IMR-90 (cell line): ENCODE measurements at regions not wholly inside any gene's neighbourhood (a gene's known extent, or its start where the extent isn't known, plus 50 kb on each side); places are given as distances from the start of the nearest gene placed in this dataset.

ENCODE experiments used
- FOS ChIP-seq: fragments of 150-350 bp; IDR thresholded peaks from 2 replicates; pipeline ENCODE4 v1.6.1; 2016; ENCODE audit warnings: low read depth, low read length
- MXI1 ChIP-seq: IDR thresholded peaks from 2 replicates; pipeline ENCODE4 v1.6.1; 2012; ENCODE audit warnings: low read depth, mild to moderate bottlenecking, low read length, moderate library complexity, borderline replicate concordance
- POLR2A ChIP-seq: IDR thresholded peaks from 2 replicates; pipeline ENCODE4 v1.6.1; 2012; ENCODE audit warnings: mild to moderate bottlenecking, low read depth, low read length
- TF ChIP-seq, protein P1 (sequence below): conservative IDR thresholded peaks from 2 replicates; pipeline ENCODE4 v1.5.1; 2012; ENCODE audit warnings: mild to moderate bottlenecking, low read depth, low read length, improper control_type of control experiment
- TF ChIP-seq, protein P2 (sequence below): fragments of 150-350 bp; IDR thresholded peaks from 2 replicates; pipeline ENCODE4 v1.6.1; 2016; ENCODE audit warnings: low read depth, mild to moderate bottlenecking, low read length, moderate library complexity, borderline replicate concordance

DNA sequence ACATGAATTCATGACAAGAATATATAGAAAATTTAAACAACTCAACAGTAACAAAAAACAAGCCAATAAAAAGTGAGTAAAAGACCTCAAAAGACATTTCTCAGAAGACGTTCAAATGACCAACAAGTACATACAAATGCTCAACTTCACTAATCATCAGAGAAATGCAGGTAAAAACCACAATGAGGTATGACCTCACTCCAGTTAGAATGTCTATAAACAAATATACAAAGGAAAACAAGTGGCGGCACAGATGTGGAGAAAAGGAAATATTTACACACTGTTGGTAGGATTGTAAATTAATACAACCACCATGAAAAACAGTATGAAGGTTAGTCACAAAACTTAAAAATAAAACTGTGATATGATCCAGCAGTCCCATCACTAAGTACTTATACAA, 1033.1 kb downstream of the RAPGEF2 start:
- TF ChIP-seq, protein P1, sequence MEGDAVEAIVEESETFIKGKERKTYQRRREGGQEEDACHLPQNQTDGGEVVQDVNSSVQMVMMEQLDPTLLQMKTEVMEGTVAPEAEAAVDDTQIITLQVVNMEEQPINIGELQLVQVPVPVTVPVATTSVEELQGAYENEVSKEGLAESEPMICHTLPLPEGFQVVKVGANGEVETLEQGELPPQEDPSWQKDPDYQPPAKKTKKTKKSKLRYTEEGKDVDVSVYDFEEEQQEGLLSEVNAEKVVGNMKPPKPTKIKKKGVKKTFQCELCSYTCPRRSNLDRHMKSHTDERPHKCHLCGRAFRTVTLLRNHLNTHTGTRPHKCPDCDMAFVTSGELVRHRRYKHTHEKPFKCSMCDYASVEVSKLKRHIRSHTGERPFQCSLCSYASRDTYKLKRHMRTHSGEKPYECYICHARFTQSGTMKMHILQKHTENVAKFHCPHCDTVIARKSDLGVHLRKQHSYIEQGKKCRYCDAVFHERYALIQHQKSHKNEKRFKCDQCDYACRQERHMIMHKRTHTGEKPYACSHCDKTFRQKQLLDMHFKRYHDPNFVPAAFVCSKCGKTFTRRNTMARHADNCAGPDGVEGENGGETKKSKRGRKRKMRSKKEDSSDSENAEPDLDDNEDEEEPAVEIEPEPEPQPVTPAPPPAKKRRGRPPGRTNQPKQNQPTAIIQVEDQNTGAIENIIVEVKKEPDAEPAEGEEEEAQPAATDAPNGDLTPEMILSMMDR = no peak
- TF ChIP-seq MXI1 = no peak
- TF ChIP-seq POLR2A = no peak
- TF ChIP-seq, protein P2, sequence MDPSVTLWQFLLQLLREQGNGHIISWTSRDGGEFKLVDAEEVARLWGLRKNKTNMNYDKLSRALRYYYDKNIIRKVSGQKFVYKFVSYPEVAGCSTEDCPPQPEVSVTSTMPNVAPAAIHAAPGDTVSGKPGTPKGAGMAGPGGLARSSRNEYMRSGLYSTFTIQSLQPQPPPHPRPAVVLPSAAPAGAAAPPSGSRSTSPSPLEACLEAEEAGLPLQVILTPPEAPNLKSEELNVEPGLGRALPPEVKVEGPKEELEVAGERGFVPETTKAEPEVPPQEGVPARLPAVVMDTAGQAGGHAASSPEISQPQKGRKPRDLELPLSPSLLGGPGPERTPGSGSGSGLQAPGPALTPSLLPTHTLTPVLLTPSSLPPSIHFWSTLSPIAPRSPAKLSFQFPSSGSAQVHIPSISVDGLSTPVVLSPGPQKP = no peak
- TF ChIP-seq FOS = no peak
